Thyroid gland (tissue), 4 donors: ENCODE measurements at regions not wholly inside any gene's neighbourhood (a gene's known extent, or its start where the extent isn't known, plus 50 kb on each side); places are given as distances from the start of the nearest gene placed in this dataset.
"Not testable (repeated sequence)": the region's sequence is repeated elsewhere in the genome, so short reads cannot be mapped to it uniquely, and the experiment has no call there.

Source experiments
- POLR2A ChIP-seq, 2 donors: fragments of 450-650 bp; IDR thresholded peaks; one replicate each; pipeline ENCODE4 v1.6.1; 2017; ENCODE audit warnings: antibody characterized with exemption in 2 of 2, mild to moderate bottlenecking in 2 of 2, moderate library complexity in 1 of 2
- TF ChIP-seq, protein P1 (sequence below), 6 experiments: fragments of 200-600 bp in 3 of 6; fragments of 450-650 bp in 3 of 6; sonication (generic) in 3 of 6; IDR thresholded peaks; one replicate each; pipeline ENCODE4 v1.5.1; 2016 to 2019; ENCODE audit warnings: antibody characterized with exemption in 6 of 6, mild to moderate bottlenecking in 2 of 6, inconsistent platforms in 1 of 6, moderate library complexity in 1 of 6

GRCh38 chr9:119870251-119870650, 501.0 kb upstream of the BRINP1 start:
- TF ChIP-seq, protein P1, sequence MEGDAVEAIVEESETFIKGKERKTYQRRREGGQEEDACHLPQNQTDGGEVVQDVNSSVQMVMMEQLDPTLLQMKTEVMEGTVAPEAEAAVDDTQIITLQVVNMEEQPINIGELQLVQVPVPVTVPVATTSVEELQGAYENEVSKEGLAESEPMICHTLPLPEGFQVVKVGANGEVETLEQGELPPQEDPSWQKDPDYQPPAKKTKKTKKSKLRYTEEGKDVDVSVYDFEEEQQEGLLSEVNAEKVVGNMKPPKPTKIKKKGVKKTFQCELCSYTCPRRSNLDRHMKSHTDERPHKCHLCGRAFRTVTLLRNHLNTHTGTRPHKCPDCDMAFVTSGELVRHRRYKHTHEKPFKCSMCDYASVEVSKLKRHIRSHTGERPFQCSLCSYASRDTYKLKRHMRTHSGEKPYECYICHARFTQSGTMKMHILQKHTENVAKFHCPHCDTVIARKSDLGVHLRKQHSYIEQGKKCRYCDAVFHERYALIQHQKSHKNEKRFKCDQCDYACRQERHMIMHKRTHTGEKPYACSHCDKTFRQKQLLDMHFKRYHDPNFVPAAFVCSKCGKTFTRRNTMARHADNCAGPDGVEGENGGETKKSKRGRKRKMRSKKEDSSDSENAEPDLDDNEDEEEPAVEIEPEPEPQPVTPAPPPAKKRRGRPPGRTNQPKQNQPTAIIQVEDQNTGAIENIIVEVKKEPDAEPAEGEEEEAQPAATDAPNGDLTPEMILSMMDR (IDR thresholded peaks at IDR 0.05) = not testable (repeated sequence)
- not testable (repeated sequence) for TF ChIP-seq POLR2A (IDR thresholded peaks at IDR 0.05)
